HG03571 (cell line): ENCODE measurements at regions not wholly inside any gene's neighbourhood (a gene's known extent, or its start where the extent isn't known, plus 50 kb on each side); places are given as distances from the start of the nearest gene placed in this dataset.
A peak's percentile ranks its signal among the peaks of the same experiment; 100 is the strongest.
"Not testable (repeated sequence)": the region's sequence is repeated elsewhere in the genome, so short reads cannot be mapped to it uniquely, and the experiment has no call there.

Experiments
- ATAC-seq: cut with Tn5 transposase; IDR thresholded peaks from one replicate; pipeline ENCODE4 v1.9.1; 2021; ENCODE audit not compliant: unreplicated experiment

DNA sequence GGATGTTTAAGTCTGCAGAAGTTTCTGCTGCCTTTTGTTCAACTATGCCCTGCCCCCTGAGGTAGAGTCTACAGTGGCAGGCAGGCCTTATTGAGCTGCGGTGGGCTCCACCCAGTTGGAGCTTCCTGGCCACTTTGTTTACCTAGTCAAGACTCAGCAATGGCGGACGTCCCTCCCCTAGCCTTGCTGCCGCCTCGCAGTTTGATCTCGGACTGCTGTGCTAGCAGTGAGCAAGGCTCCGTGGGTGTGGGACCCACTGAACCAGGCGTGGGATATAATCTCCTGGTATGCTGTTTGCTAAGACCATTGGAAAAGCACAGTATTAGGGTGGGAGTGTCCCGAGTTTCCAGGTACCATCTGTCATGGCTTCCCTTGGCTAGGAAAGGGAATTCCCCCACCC lies 79.4 kb upstream of the RPS6KA6 start:
- ATAC-seq, result not testable (repeated sequence)

DNA sequence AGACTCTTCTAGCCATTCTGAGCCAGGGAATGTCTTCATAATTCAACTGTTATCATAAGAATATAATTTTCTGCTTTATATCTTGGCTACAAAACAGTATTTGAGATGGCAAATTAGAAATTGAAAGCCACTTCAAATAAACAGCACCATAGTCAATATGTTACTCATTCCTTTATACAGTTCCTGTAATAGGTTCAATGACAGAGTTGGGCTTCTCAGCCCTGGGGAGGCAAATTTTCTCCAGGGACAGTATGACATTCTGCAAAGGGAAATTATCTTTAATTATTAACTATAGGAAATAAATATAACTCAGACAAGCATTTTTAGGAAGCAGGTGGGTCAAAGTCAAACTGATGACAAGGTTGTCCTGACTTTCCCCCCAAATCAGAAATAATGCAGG lies 71.9 kb upstream of the RPS6KA6 start:
- no peak for ATAC-seq

DNA sequence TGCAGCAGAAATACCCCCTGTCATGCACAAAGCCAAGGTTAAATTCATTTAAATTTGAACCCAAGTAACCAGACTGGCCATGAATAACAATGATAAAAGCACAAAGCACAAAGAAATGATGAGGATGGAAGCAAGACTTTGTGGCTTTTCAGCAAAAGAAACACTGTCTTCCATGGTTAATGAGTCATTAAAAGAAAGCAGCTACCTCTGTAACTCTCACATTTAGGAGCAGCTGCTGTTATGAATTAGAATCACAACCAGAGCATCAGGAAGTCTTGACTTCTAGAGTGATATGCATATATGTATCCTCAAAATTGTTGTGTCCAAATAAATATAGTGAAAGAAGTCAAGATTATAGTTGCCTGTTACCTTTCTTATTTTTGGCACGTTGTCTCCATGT lies 70.7 kb upstream of the RPS6KA6 start:
- peak; percentile 75 for ATAC-seq

GRCh38 chrX:84248226-84248625 lies 60.2 kb upstream of the RPS6KA6 start:
- no peak for ATAC-seq

DNA sequence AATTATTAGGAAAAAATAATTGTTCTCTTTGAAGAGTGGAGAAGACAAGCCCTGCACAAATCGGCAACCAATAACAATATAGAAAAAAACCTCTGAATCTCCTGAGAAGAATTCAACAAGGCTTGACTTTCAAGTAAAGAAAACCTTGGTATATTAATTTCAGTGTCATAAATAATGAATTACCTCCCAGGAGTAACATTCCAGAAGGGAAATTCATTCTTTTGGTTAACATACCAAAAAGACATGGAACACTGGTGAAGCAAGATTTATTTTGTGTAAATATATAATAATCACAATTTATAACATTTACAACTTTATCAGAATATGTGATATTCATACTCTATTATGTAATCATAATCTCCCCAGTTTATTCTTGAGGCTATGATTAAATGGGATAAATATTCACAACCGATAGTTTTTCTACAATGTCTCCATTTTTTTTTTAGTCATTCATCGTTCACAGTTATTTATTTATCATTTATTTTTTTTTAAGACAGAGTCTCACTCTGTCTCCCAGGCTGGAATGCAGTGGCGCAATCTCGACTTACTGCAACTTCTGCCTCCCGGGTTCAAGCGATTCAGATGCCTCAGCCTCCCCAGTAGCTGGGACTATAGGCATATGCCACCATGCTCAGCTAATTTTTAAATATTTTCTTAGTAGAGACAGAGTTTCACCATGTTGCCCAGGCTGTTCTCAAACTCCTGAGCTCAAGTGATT lies 53.0 kb upstream of the RPS6KA6 start:
- ATAC-seq, result no peak
